Neural cell (in vitro differentiated cells): ENCODE measurements at regions not wholly inside any gene's neighbourhood (a gene's known extent, or its start where the extent isn't known, plus 50 kb on each side); places are given as distances from the start of the nearest gene placed in this dataset.

Experiments
- H2AFZ ChIP-seq: fragments of 200-600, 300-800 bp; sonication (generic), shearing (Covaris generic); 2 replicates; pipeline ENCODE4 v1.6.0; 2014; ENCODE audit warnings: low read depth, mild to moderate bottlenecking, antibody characterized with exemption, low read length, moderate library complexity
- H3F3A ChIP-seq: fragments of 200-600 bp; shearing (Covaris generic); 2 replicates; pipeline ENCODE4 v1.6.1; 2016; ENCODE audit warnings: mild to moderate bottlenecking, moderate library complexity, mixed read lengths, antibody characterized with exemption, low read length; ENCODE audit not compliant: insufficient read depth, poor library complexity, severe bottlenecking
- H3K27ac ChIP-seq: fragments of 200-600, 300-800 bp; sonication (generic), shearing (Covaris generic); 2 replicates; pipeline ENCODE4 v1.5.1; 2014; ENCODE audit warnings: mild to moderate bottlenecking, low read length, moderate library complexity
- H3K27me3 ChIP-seq: fragments of 300-800, 200-600 bp; sonication (generic), shearing (Covaris generic); 2 replicates; pipeline ENCODE4 v1.6.0; 2014; ENCODE audit warnings: mild to moderate bottlenecking, low read depth, low read length, moderate library complexity; ENCODE audit not compliant: insufficient read depth
- H3K36me3 ChIP-seq: fragments of 300-800, 200-600 bp; sonication (generic), shearing (Covaris generic); 2 replicates; pipeline ENCODE4 v1.5.1; 2014; ENCODE audit warnings: mild to moderate bottlenecking, antibody characterized with exemption, low read length, moderate library complexity; ENCODE audit not compliant: insufficient read depth
- H3K4me2 ChIP-seq: fragments of 300-800, 200-600 bp; sonication (generic), shearing (Covaris generic); 2 replicates; pipeline ENCODE4 v1.6.0; 2014; ENCODE audit warnings: mild to moderate bottlenecking, low read length
- H3K4me3 ChIP-seq: fragments of 300-800, 200-600 bp; sonication (generic), shearing (Covaris generic); 2 replicates; pipeline ENCODE4 v1.5.1; 2014; ENCODE audit warnings: mild to moderate bottlenecking, low read length, moderate library complexity
- H3K79me2 ChIP-seq: fragments of 200-600 bp; shearing (Covaris generic); replicated peaks from 2 replicates; pipeline ENCODE4 v1.6.0; 2014; ENCODE audit warnings: mild to moderate bottlenecking, low read length, moderate library complexity; ENCODE audit not compliant: insufficient read depth
- H3K9ac ChIP-seq: fragments of 300-800, 200-600 bp; sonication (generic), shearing (Covaris generic); 2 replicates; pipeline ENCODE4 v1.6.1; 2016; ENCODE audit warnings: mild to moderate bottlenecking, low read length, mixed read lengths
- H3K9me2 ChIP-seq: fragments of 200-600 bp; shearing (Covaris generic); 2 replicates; pipeline ENCODE4 v1.6.1; 2016; ENCODE audit warnings: mild to moderate bottlenecking, low read length, mixed read lengths; ENCODE audit not compliant: insufficient read depth
- H3K9me3 ChIP-seq: fragments of 200-600, 300-800 bp; sonication (generic), shearing (Covaris generic); 2 replicates; pipeline ENCODE4 v1.6.1; 2016; ENCODE audit warnings: mild to moderate bottlenecking, mixed run types, low read length, moderate library complexity, mixed read lengths
- H4K20me1 ChIP-seq: fragments of 200-600 bp; shearing (Covaris generic); 2 replicates; pipeline ENCODE4 v1.6.1; 2016; ENCODE audit warnings: mild to moderate bottlenecking, mixed run types; ENCODE audit not compliant: insufficient read depth
- CTCF ChIP-seq: fragments of 450-650 bp; IDR thresholded peaks from 2 replicates; pipeline ENCODE4 v1.5.1; 2014; ENCODE audit warnings: antibody characterized with exemption, mild to moderate bottlenecking, moderate library complexity; ENCODE audit not compliant: poor library complexity, severe bottlenecking
- EP300 ChIP-seq: fragments of 450-650 bp; conservative IDR thresholded peaks from 2 replicates; pipeline ENCODE4 v1.6.1; 2014; ENCODE audit warnings: antibody characterized with exemption, mild to moderate bottlenecking, moderate library complexity; ENCODE audit not compliant: poor library complexity, severe bottlenecking
- EZH2 ChIP-seq: fragments of 200-600, 300-800 bp; shearing (Covaris generic), sonication (generic); IDR thresholded peaks from 2 replicates; pipeline ENCODE4 v1.6.1; 2014; ENCODE audit warnings: antibody characterized with exemption, low read length, borderline replicate concordance, mild to moderate bottlenecking; ENCODE audit not compliant: insufficient read depth, poor library complexity, severe bottlenecking
- MXI1 ChIP-seq: fragments of 450-650 bp; conservative IDR thresholded peaks from 2 replicates; pipeline ENCODE4 v1.6.1; 2014; ENCODE audit warnings: antibody characterized with exemption, mild to moderate bottlenecking; ENCODE audit not compliant: poor library complexity, severe bottlenecking
- POLR2AphosphoS5 ChIP-seq: IDR thresholded peaks from 2 replicates; pipeline ENCODE4 v1.6.1; 2012
- RAD21 ChIP-seq: fragments of 450-650 bp; conservative IDR thresholded peaks from 2 replicates; pipeline ENCODE4 v1.6.1; 2014; ENCODE audit warnings: antibody characterized with exemption, mild to moderate bottlenecking, moderate library complexity
- SMC3 ChIP-seq: fragments of 450-650 bp; conservative IDR thresholded peaks from 2 replicates; pipeline ENCODE4 v1.6.1; 2014; ENCODE audit warnings: antibody characterized with exemption, mild to moderate bottlenecking, moderate library complexity; ENCODE audit not compliant: poor library complexity
- TAF1 ChIP-seq: IDR thresholded peaks from 2 replicates; pipeline ENCODE4 v1.6.1; 2012; ENCODE audit warnings: low read depth
- TF ChIP-seq, protein P1 (sequence below): IDR thresholded peaks from 2 replicates; pipeline ENCODE4 v1.6.1; 2012; ENCODE audit warnings: borderline replicate concordance

DNA sequence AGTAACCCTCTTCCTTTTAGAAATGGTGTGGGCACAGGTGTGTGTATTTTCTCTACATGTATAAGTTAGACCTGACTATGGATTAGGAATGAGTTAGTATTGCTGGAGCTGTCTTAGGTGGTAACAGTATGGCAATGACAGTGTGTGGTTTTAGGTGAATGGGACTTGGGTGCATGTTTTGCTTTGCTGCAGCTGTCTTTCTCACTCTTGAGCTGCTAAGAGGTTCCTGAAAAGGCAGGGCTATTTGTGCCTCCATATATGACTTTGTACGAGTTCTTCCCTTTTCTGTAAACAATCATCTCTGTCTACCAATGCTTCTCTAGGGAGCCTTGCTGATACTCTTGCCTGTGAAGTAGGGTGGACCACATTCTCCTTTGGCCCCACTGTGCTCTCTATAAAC is 234.8 kb upstream of the HHIP start:
- H3K79me2 ChIP-seq: no peaks in the 10 kb centered on the region
- no peaks in the 10 kb centered on the region for H3K36me3 ChIP-seq
- H3K27me3 ChIP-seq: no peaks in the 10 kb centered on the region
- no peak overlapping the region for H3K4me2 ChIP-seq
- no peaks in the 10 kb centered on the region for H3F3A ChIP-seq
- no peaks in the 10 kb centered on the region for H4K20me1 ChIP-seq
- no peak overlapping the region for H3K27ac ChIP-seq
- H2AFZ ChIP-seq: no peak overlapping the region
- no peak overlapping the region for H3K4me3 ChIP-seq
- H3K9ac ChIP-seq: no peak overlapping the region
- no peak for TF ChIP-seq RAD21
- no peak for TF ChIP-seq SMC3
- TF ChIP-seq, protein P1, sequence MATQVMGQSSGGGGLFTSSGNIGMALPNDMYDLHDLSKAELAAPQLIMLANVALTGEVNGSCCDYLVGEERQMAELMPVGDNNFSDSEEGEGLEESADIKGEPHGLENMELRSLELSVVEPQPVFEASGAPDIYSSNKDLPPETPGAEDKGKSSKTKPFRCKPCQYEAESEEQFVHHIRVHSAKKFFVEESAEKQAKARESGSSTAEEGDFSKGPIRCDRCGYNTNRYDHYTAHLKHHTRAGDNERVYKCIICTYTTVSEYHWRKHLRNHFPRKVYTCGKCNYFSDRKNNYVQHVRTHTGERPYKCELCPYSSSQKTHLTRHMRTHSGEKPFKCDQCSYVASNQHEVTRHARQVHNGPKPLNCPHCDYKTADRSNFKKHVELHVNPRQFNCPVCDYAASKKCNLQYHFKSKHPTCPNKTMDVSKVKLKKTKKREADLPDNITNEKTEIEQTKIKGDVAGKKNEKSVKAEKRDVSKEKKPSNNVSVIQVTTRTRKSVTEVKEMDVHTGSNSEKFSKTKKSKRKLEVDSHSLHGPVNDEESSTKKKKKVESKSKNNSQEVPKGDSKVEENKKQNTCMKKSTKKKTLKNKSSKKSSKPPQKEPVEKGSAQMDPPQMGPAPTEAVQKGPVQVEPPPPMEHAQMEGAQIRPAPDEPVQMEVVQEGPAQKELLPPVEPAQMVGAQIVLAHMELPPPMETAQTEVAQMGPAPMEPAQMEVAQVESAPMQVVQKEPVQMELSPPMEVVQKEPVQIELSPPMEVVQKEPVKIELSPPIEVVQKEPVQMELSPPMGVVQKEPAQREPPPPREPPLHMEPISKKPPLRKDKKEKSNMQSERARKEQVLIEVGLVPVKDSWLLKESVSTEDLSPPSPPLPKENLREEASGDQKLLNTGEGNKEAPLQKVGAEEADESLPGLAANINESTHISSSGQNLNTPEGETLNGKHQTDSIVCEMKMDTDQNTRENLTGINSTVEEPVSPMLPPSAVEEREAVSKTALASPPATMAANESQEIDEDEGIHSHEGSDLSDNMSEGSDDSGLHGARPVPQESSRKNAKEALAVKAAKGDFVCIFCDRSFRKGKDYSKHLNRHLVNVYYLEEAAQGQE: no peak
- TF ChIP-seq EP300: no peak
- no peak for TF ChIP-seq EZH2
- no peak for TF ChIP-seq CTCF
- no peak for TF ChIP-seq MXI1
- no peak for TF ChIP-seq TAF1
- no peak for TF ChIP-seq POLR2AphosphoS5
- no peaks in the 10 kb centered on the region for H3K9me2 ChIP-seq
- no peaks in the 10 kb centered on the region for H3K9me3 ChIP-seq

DNA sequence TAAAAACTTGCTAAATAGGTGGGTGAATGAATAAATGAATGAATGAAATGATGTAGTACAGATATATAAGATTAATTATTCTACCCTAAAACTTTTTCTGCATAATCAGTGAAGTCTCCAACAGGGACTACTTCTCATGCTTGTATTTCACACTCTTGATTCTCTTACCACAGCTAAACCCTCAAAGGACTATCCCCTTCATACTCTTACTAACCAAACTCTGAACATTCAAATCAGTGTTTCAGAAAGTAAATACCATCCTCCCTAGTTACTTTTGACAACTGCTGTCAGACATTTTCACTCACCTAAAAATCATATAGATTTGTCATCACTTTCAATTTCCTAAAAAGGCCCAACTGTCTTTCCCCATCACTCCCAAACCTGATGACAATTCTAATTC is 234.3 kb upstream of the HHIP start:
- H4K20me1 ChIP-seq: no peaks in the 10 kb centered on the region
- H3K79me2 ChIP-seq: no peaks in the 10 kb centered on the region
- no peaks in the 10 kb centered on the region for H3K9me2 ChIP-seq
- no peaks in the 10 kb centered on the region for H3K27me3 ChIP-seq
- H3K9me3 ChIP-seq: no peaks in the 10 kb centered on the region
- H3K4me3 ChIP-seq: no peak overlapping the region
- H3K9ac ChIP-seq: no peak overlapping the region
- no peak overlapping the region for H2AFZ ChIP-seq
- H3K27ac ChIP-seq: no peak overlapping the region
- no peak overlapping the region for H3K4me2 ChIP-seq
- no peaks in the 10 kb centered on the region for H3F3A ChIP-seq
- no peaks in the 10 kb centered on the region for H3K36me3 ChIP-seq
- TF ChIP-seq EP300: no peak
- TF ChIP-seq SMC3: no peak
- TF ChIP-seq TAF1: no peak
- TF ChIP-seq, protein P1: no peak
- TF ChIP-seq MXI1: no peak
